NCI-H748 (cell line): ENCODE measurements at regions not wholly inside any gene's neighbourhood (a gene's known extent, or its start where the extent isn't known, plus 50 kb on each side); places are given as distances from the start of the nearest gene placed in this dataset.

Source experiments
- DNase-seq: peaks from one replicate; lab custom pipeline; 2025; ENCODE audit not compliant: unreplicated experiment; lab: John Stamatoyannopoulos, UW

GRCh38 chr6:62480544-62480943 lies 194.5 kb upstream of the KHDRBS2 start:
- no peak for DNase-seq

- no peak for DNase-seq
Observed at GRCh38 chr6:62479697-62480220, 193.7 kb upstream of the KHDRBS2 start.

- no peak for DNase-seq
Observed at GRCh38 chr6:62474793-62475192, 188.8 kb upstream of the KHDRBS2 start.

GRCh38 chr6:62466607-62467006 lies 180.6 kb upstream of the KHDRBS2 start:
- no peak for DNase-seq

- peak; percentile 10 for DNase-seq
Observed at GRCh38 chr6:62465206-62465605, 179.2 kb upstream of the KHDRBS2 start.

DNA sequence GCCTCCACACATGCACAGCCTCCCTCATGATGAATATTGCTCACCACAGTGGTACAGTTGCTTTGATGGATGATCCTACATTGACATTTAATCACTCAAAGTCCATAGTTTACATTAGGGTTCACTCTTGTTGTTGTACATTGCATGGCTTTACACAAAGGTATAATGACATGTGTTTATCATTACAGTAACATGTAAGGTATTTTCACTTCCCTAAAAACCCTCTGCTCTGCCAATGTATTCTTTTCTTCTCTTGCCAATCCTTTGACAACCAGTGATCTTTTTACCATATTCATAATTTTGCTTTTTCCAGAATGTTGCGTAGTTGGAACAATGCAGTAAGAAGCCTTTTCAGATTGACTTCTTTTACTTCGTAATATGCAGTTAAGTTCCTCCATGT lies 166.6 kb upstream of the KHDRBS2 start:
- DNase-seq, result no peak

DNA sequence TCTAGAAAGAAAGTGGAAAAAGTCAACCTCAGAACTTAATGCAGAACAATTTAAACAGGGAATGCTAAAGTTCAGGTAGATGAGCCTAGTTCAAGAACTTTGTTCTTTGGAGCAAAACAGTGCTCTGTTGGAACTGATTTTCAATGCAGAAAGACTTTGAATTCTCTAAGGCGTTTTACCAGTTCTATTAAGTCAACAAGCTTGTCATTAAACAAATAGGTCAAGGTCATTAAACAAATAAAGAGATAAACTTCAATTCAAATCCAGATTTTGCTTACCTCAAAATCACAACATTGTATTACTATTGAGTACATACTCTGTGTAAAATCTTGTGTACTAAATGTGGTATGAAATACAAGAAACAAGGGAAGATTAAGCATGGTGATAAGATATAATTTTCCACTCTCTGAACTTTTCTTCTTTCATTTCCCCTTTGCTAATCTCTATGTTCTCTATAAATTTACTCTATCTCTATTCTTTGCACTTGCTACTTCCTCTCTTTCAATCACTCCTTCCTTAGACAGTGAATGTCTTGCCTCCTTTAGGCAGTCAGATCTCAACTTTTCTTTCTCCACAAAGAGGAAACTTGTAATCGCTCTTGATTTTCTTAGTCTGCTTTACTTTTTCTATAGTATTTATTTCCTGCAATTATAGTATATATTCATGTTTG lies 160.8 kb upstream of the KHDRBS2 start:
- DNase-seq, result no peak

- no peak for DNase-seq
Observed at GRCh38 chr6:62445521-62445920, 159.5 kb upstream of the KHDRBS2 start.

DNA sequence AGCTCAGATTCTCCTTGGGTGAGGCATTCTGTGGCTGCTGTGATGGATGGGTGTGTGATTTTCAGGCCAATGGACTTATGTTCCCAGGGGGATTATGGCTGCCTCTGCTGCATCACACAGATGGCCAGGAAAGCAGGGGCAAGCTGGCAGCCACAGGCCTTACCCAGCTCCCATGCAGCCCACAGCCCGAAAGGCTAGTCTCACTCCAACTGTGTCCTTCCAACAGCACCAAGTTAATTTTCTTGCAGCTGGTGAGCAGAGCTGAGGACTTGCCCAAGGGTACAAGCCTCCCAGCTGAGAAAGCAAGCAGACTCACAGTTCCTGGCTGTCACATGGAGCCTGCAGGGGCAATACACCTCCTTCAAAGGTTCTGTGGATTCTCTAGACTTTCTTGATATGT lies 155.2 kb upstream of the KHDRBS2 start:
- DNase-seq, result no peak

- peak; percentile 12 for DNase-seq
Observed at GRCh38 chr6:62429781-62430180, 143.8 kb upstream of the KHDRBS2 start.

- no peak for DNase-seq
Observed at GRCh38 chr6:62400521-62401259, 114.7 kb upstream of the KHDRBS2 start.

- peak; percentile 24 for DNase-seq
Observed at GRCh38 chr6:62393608-62394007, 107.6 kb upstream of the KHDRBS2 start.

GRCh38 chr6:62392291-62392690 lies 106.3 kb upstream of the KHDRBS2 start:
- DNase-seq, result no peak

- DNase-seq, result no peak
Observed at GRCh38 chr6:62391358-62391757, 105.3 kb upstream of the KHDRBS2 start.

- peak; percentile 45 for DNase-seq
Observed at GRCh38 chr6:62390401-62390800, 104.4 kb upstream of the KHDRBS2 start.

GRCh38 chr6:62371453-62372210 lies 85.6 kb upstream of the KHDRBS2 start:
- DNase-seq, result peak; percentile 99

- peak; percentile 55 for DNase-seq
Observed at GRCh38 chr6:62367601-62368000, 81.6 kb upstream of the KHDRBS2 start.

DNA sequence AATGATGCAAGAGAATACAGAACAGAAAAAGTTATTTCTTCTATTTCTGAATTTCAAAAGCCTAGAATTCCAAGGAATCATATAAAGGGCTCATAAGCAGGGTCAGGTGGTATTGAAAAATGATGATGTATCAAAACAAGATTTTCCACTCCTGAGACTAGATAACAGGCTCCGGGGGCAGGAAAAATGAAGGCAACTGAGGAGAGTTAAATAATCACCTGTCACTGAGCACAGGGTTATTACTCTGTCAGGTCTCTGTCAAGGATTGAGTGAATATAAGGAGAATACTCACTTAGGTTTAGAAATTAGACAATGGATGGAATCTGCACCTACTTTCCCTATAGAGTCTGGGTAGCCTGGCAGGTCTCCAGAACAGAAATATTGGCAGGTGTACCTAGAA lies 76.1 kb upstream of the KHDRBS2 start:
- DNase-seq, result no peak

GRCh38 chr6:62357835-62358234 lies 71.8 kb upstream of the KHDRBS2 start:
- no peak for DNase-seq

DNA sequence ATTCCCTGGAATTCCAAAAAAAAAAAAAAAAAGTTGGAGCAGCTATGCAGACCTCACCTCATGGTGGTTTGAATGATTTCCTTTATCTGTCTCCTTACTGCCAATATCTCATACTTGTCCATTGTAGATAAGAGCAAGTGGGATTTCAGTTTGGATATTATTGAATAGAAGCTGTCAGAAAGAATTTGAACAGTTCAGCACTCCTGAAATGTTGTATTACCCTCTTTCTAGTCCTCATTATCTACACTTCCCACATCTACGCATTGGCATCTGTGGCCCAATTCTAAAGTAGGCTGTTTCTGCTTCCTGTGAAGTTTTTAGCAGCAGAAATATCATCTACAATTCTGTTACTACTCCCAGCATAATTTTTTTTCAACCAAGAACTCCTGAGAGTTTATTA lies 68.2 kb upstream of the KHDRBS2 start:
- no peak for DNase-seq

DNA sequence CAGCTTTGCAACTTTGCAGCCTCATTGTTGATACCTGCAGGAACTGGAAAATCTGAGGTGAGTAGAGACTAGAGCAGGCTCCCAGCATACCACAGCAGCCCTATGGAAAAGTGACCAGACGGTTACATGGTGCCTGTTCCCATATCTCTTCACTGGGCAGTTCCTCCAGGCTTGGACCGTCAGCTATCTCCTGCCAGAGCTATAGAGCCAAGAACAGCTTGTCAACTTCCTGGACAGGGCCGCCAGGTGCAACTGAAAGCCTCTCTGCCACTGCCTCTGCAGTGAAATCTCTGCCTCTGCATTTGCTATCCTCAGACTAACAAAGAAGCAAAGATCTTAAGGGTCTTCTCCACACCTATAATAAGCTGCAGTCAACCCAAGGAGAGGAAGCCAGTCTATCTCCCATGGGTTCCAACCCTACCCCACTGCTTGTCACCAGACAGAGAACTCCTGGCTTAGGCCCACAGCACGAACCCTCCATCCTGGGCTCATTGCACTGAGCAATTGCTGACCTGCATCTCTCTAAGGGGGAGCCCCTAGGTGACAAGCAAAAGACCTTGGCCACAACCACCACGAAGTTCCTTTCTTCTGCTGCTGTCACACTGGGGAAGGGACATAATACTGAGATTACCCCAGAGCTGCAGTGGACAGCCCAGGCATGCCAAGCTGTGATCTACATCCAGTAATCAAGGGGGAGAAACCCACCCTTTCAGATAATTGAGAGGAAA lies 60.1 kb upstream of the KHDRBS2 start:
- no peak for DNase-seq
